T-cell (primary cell): ENCODE measurements at regions not wholly inside any gene's neighbourhood (a gene's known extent, or its start where the extent isn't known, plus 50 kb on each side); places are given as distances from the start of the nearest gene placed in this dataset.
"Not testable (repeated sequence)": the region's sequence is repeated elsewhere in the genome, so short reads cannot be mapped to it uniquely, and the experiment has no call there.

Experiments used
- ATAC-seq, 4 experiments: fragments of 200-7000 bp in 3 of 4; fragments of 150-1000 bp in 1 of 4; cut with Tn5 transposase; replicated peaks in 1 of 4; 1 replicate in 3 of 4; 2 replicates in 1 of 4; pipeline ENCODE4 v1.10.0; 2021; ENCODE audit warnings: moderate library complexity in 3 of 4, mild to moderate bottlenecking in 2 of 4, moderate number of reproducible peaks in 1 of 4
- CTCF ChIA-PET, 2 donors: fragments of 300-600 bp; sonication (Branson Sonifier 250); formaldehyde crosslinking; loops; one replicate each; lab custom pipeline; 2022; ENCODE audit warnings: antibody characterized with exemption in 2 of 2; lab: Charles Lee
- POLR2A ChIA-PET, 2 donors: fragments of 300-600 bp; sonication (Branson Sonifier 250); formaldehyde crosslinking; loops; one replicate each; lab custom pipeline; 2022; ENCODE audit warnings: antibody characterized with exemption in 2 of 2; lab: Charles Lee
- DNase-seq, 35 experiments: peaks; one replicate each; pipeline versions ENCODE4 v3.0.0 to v3.0.0-alpha.2; 2013 to 2023
- H3K27ac ChIP-seq: one replicate; pipeline ENCODE4 v1.5.1; 2013; ENCODE audit warnings: low read length
- H3K27me3 ChIP-seq, 2 experiments: replicated peaks in 1 of 2; 1 replicate in 1 of 2; 2 replicates in 1 of 2; pipeline versions ENCODE4 v1.6.1 to v1.7.0; 2013; ENCODE audit warnings: low read length in 1 of 2, mixed read lengths in 1 of 2; ENCODE audit not compliant: control insufficient read depth in 2 of 2, insufficient read depth in 2 of 2; ENCODE audit errors: extremely low read depth in 1 of 2
- H3K36me3 ChIP-seq, 2 donors: 1 replicate in 1 of 2; 2 replicates in 1 of 2; pipeline versions ENCODE4 v1.6.1 to v1.7.0; 2013; ENCODE audit warnings: low read length in 1 of 2; ENCODE audit not compliant: control insufficient read depth in 2 of 2, insufficient read depth in 1 of 2; ENCODE audit errors: extremely low read depth in 1 of 2
- H3K4me1 ChIP-seq, 2 experiments: 1 replicate in 1 of 2; 2 replicates in 1 of 2; pipeline versions ENCODE4 v1.6.1 to v1.7.0; 2013; ENCODE audit warnings: low read length in 2 of 2, mixed read lengths in 1 of 2; ENCODE audit not compliant: insufficient read depth in 2 of 2, control insufficient read depth in 1 of 2; ENCODE audit errors: extremely low read depth in 1 of 2
- H3K4me3 ChIP-seq, 2 donors: 1 replicate in 1 of 2; 2 replicates in 1 of 2; pipeline versions ENCODE4 v1.5.1 to v1.7.0; 2013; ENCODE audit warnings: mild to moderate bottlenecking in 2 of 2, low read length in 1 of 2, moderate library complexity in 1 of 2; ENCODE audit not compliant: control insufficient read depth in 1 of 2; ENCODE audit errors: extremely low read depth in 1 of 2
- H3K9me3 ChIP-seq: 2 replicates; pipeline ENCODE4 v1.7.0; 2013
- H3K27ac Mint-ChIP-seq, 2 donors: one replicate each; pipeline ENCODE4 v1.8.0; 2020 to 2021; ENCODE audit warnings: mild to moderate bottlenecking in 2 of 2, mixed read lengths in 2 of 2
- H3K27me3 Mint-ChIP-seq, 2 donors: one replicate each; pipeline ENCODE4 v1.8.0; 2021 to 2022; ENCODE audit warnings: mixed read lengths in 2 of 2
- H3K36me3 Mint-ChIP-seq: one replicate; pipeline ENCODE4 v1.8.0; 2021; ENCODE audit warnings: mixed read lengths
- H3K4me1 Mint-ChIP-seq, 3 donors: one replicate each; pipeline ENCODE4 v1.8.0; 2020 to 2022; ENCODE audit warnings: mixed read lengths in 3 of 3, mild to moderate bottlenecking in 1 of 3
- H3K4me3 Mint-ChIP-seq, 3 donors: one replicate each; pipeline ENCODE4 v1.8.0; 2020 to 2022; ENCODE audit warnings: mild to moderate bottlenecking in 3 of 3, mixed read lengths in 3 of 3, moderate library complexity in 3 of 3
- H3K9me3 Mint-ChIP-seq, 3 donors: one replicate each; pipeline ENCODE4 v1.8.0; 2020 to 2022; ENCODE audit warnings: mixed read lengths in 3 of 3
- WGBS: methylation state at CpG from one replicate; pipeline ENCODE4 v1.1.5; 2013; ENCODE audit warnings: missing lambda C conversion rate; ENCODE audit not compliant: insufficient coverage; 5-methylcytosine and 5-hydroxymethylcytosine counted together

- H3K9me3 Mint-ChIP-seq, DNase-seq, CTCF ChIA-PET, H3K36me3 ChIP-seq, POLR2A ChIA-PET, H3K9me3 ChIP-seq, H3K27ac ChIP-seq, H3K36me3 Mint-ChIP-seq: not testable (repeated sequence)
- H3K4me1 Mint-ChIP-seq: peaks cover 13 to 24% (median 23%) of the 10 kb centered on the region in 3 donors
- H3K4me3 Mint-ChIP-seq: peak overlapping the region; percentile 77 to 88 (median 84)
- Histone ChIP-seq H3K4me3 (peak overlapping the region; percentile 67 to 68), H3K4me1 (peaks cover 0 to 19% of the 10 kb centered on the region in 2 experiments), H3K27me3 (peaks cover 0 to 42% of the 10 kb centered on the region in 2 experiments)
- peak overlapping the region in 1 of 2 donors; percentile 15 for H3K27ac Mint-ChIP-seq
- WGBS: 37% methylated on average over 2 of the region's 31 CpGs
- peaks cover 38 to 45% of the 10 kb centered on the region in 2 donors for H3K27me3 Mint-ChIP-seq
- ATAC-seq: peak; percentile 14 to 38 (median 18)
Observed at GRCh38 chr20:25852968-25853717, 156.5 kb upstream of the ZNF337 start.

GRCh38 chr20:25850133-25850532 lies 153.5 kb upstream of the ZNF337 start:
- Mint-ChIP-seq H3K4me1 (peaks cover 10 to 19% (median 16%) of the 10 kb centered on the region in 3 donors), H3K27me3 (peaks cover 11 to 27% of the 10 kb centered on the region in 2 donors)
- H3K4me3 ChIP-seq, ATAC-seq, CTCF ChIA-PET, H3K9me3 ChIP-seq, H3K27ac ChIP-seq, H3K9me3 Mint-ChIP-seq, POLR2A ChIA-PET, H3K4me3 Mint-ChIP-seq, H3K36me3 ChIP-seq, DNase-seq, H3K36me3 Mint-ChIP-seq, H3K27ac Mint-ChIP-seq: not testable (repeated sequence)
- H3K27me3 ChIP-seq: peaks cover 0 to 15% of the 10 kb centered on the region in 2 experiments
- WGBS: 88% methylated on average over 1 of the region's 4 CpGs
- peaks cover 0 to 14% of the 10 kb centered on the region in 2 experiments for H3K4me1 ChIP-seq

GRCh38 chr20:25848222-25848621 lies 151.6 kb upstream of the ZNF337 start:
- DNase-seq (no peak), ATAC-seq (no peak)
- ChIA-PET POLR2A (no interaction called here), CTCF (no interaction called here)
- Histone ChIP-seq H3K4me3 (no peak overlapping the region), H3K9me3 (no peaks in the 10 kb centered on the region), H3K36me3 (no peaks in the 10 kb centered on the region), H3K27me3 (no peaks in the 10 kb centered on the region), H3K27ac (no peak overlapping the region), H3K4me1 (peaks cover 0 to 4% of the 10 kb centered on the region in 2 experiments)
- no peaks in the 10 kb centered on the region for H3K9me3 Mint-ChIP-seq
- no peaks in the 10 kb centered on the region for H3K36me3 Mint-ChIP-seq
- H3K27me3 Mint-ChIP-seq: peaks cover 4 to 9% of the 10 kb centered on the region in 2 donors
- WGBS: 60% methylated on average over 1 of the region's 7 CpGs
- H3K27ac Mint-ChIP-seq: no peak overlapping the region
- no peak overlapping the region for H3K4me3 Mint-ChIP-seq
- peaks cover 4 to 7% (median 6%) of the 10 kb centered on the region in 3 donors for H3K4me1 Mint-ChIP-seq

- H3K9me3 Mint-ChIP-seq, POLR2A ChIA-PET, H3K4me1 Mint-ChIP-seq, H3K4me1 ChIP-seq, H3K27ac ChIP-seq, H3K27ac Mint-ChIP-seq, ATAC-seq, H3K27me3 Mint-ChIP-seq, H3K4me3 Mint-ChIP-seq, H3K36me3 Mint-ChIP-seq, CTCF ChIA-PET, DNase-seq, H3K4me3 ChIP-seq, H3K36me3 ChIP-seq, H3K27me3 ChIP-seq, H3K9me3 ChIP-seq: not testable (repeated sequence)
- WGBS: no CpG with 5 or more reads among the region's 9 CpGs
Observed at GRCh38 chr20:25844640-25845039, 148.0 kb upstream of the ZNF337 start.

GRCh38 chr20:25813511-25813910 lies 116.9 kb upstream of the ZNF337 start:
- H3K27me3 Mint-ChIP-seq: not testable (repeated sequence)

GRCh38 chr20:25798174-25798993 lies 101.7 kb upstream of the ZNF337 start:
- POLR2A ChIA-PET, H3K27me3 Mint-ChIP-seq, H3K4me3 ChIP-seq, H3K4me1 ChIP-seq, H3K9me3 ChIP-seq, CTCF ChIA-PET, H3K4me1 Mint-ChIP-seq, H3K4me3 Mint-ChIP-seq, H3K27ac Mint-ChIP-seq, H3K36me3 ChIP-seq, H3K9me3 Mint-ChIP-seq, H3K27me3 ChIP-seq, DNase-seq, H3K36me3 Mint-ChIP-seq, H3K27ac ChIP-seq: not testable (repeated sequence)
- ATAC-seq: peak in 3 of 4 experiments; percentile 27 to 42 (median 38)
- WGBS: no CpG with 5 or more reads among the region's 45 CpGs

More at GRCh38 chr20:25813511-25813910, 116.9 kb upstream of the ZNF337 start:
- ATAC-seq, H3K9me3 Mint-ChIP-seq, H3K36me3 ChIP-seq, POLR2A ChIA-PET, H3K4me1 ChIP-seq, H3K4me1 Mint-ChIP-seq, H3K9me3 ChIP-seq, H3K27ac Mint-ChIP-seq, H3K27ac ChIP-seq, H3K4me3 ChIP-seq, H3K4me3 Mint-ChIP-seq, H3K27me3 ChIP-seq, H3K36me3 Mint-ChIP-seq, DNase-seq, CTCF ChIA-PET: not testable (repeated sequence)
- no CpG with 5 or more reads among the region's 5 CpGs for WGBS
